AG09319 (cell line): ENCODE measurements at regions not wholly inside any gene's neighbourhood (a gene's known extent, or its start where the extent isn't known, plus 50 kb on each side); places are given as distances from the start of the nearest gene placed in this dataset.
"Not testable (repeated sequence)": the region's sequence is repeated elsewhere in the genome, so short reads cannot be mapped to it uniquely, and the experiment has no call there.

Source experiments
- DNase-seq: peaks from one replicate; pipeline ENCODE4 v3.0.0-alpha.2; 2010; ENCODE audit warnings: low read depth; ENCODE audit errors: extremely low read depth
- TF ChIP-seq, protein P1 (sequence below): IDR thresholded peaks from 2 replicates; pipeline ENCODE4 v1.5.1; 2011; ENCODE audit warnings: low read depth, mild to moderate bottlenecking, inconsistent platforms, low read length, moderate library complexity

DNA sequence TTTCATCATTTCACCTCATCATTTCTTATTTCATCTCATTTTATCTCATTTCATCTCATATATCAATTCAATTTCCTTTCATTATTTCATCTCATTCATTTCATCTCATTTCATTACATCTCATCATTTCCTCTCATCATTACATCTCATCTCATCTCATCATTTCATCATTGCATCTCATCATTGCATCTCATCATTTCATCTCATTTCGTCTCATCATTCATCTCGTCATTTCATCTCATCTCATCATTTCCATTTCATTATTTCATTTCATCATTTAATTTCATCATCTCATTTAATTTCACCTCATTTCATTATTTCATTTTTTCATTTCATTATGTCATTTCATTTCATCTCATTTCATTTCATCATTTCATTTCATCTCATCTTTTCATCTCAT, 168.5 kb upstream of the FAM72C start:
- DNase-seq: not testable (repeated sequence)

GRCh38 chr1:144105006-144105405, 133.2 kb upstream of the FAM72C start:
- not testable (repeated sequence) for DNase-seq

- not testable (repeated sequence) for DNase-seq
These were observed 132.4 kb upstream of the FAM72C start for GRCh38 chr1:144104000-144104677.

GRCh38 chr1:144103156-144103880, 131.5 kb upstream of the FAM72C start:
- DNase-seq: not testable (repeated sequence)

DNA sequence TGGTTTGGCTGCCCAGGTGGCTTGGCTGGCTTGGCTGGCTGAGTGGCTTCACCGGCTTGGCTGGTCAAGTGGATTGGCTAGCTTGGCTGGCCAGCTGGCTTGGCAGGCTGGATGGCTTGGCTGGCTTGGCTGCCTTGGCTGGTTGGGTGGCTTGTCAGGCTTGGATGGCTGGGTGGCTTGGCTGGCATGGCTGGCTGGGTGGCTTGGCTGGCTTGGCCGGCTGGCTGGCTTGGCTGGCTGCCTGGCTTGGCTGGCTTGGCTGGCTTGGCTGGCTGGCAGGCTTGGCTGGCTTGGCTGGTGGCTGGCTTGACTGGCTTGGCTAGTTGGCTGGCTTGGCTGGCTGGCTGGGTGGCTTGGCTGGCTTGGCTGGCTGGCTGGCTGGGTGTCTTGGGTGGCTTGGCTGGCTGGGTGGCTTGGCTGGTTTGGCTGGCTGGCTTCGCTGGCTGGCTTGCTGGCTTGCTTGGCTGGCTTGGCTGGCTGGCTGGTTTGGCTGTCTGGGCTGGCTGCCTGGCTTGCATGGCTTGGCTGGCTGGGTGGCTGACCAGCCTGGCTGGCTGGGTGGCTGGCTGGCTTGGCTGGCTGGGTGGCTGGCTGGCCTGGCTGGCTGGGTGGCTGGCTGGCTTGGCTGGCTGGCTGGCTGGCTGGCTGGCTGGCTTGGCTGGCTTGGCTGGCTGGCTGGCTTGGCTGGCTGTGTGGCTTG, 130.4 kb upstream of the FAM72C start:
- not testable (repeated sequence) for DNase-seq

- DNase-seq: no peak
- TF ChIP-seq, protein P1, sequence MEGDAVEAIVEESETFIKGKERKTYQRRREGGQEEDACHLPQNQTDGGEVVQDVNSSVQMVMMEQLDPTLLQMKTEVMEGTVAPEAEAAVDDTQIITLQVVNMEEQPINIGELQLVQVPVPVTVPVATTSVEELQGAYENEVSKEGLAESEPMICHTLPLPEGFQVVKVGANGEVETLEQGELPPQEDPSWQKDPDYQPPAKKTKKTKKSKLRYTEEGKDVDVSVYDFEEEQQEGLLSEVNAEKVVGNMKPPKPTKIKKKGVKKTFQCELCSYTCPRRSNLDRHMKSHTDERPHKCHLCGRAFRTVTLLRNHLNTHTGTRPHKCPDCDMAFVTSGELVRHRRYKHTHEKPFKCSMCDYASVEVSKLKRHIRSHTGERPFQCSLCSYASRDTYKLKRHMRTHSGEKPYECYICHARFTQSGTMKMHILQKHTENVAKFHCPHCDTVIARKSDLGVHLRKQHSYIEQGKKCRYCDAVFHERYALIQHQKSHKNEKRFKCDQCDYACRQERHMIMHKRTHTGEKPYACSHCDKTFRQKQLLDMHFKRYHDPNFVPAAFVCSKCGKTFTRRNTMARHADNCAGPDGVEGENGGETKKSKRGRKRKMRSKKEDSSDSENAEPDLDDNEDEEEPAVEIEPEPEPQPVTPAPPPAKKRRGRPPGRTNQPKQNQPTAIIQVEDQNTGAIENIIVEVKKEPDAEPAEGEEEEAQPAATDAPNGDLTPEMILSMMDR: no peak
These were observed 129.7 kb upstream of the FAM72C start for GRCh38 chr1:144101397-144102045.

GRCh38 chr1:144077167-144077841, 105.5 kb upstream of the FAM72C start:
- DNase-seq: not testable (repeated sequence)

DNA sequence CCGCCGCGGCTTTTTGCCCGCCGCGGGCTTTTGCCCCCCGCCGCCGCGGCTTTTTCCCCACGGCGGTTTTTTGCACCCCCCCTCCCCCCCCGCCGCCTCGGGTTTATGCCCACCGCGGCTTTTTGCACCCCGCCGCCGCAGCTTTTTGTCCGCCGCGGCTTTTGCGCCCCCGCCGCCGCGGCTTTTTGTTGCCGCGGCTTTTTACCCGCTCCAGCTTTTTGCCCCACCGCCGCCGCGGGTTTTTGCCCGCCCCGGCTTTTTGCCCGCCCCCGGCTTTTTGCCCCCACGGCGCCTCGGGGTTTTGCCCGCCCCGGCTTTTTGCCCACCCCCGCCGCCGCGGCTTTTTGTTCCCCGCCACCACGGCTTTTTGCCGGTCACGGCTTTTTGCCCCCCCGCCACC, 104.9 kb upstream of the FAM72C start:
- not testable (repeated sequence) for DNase-seq

DNA sequence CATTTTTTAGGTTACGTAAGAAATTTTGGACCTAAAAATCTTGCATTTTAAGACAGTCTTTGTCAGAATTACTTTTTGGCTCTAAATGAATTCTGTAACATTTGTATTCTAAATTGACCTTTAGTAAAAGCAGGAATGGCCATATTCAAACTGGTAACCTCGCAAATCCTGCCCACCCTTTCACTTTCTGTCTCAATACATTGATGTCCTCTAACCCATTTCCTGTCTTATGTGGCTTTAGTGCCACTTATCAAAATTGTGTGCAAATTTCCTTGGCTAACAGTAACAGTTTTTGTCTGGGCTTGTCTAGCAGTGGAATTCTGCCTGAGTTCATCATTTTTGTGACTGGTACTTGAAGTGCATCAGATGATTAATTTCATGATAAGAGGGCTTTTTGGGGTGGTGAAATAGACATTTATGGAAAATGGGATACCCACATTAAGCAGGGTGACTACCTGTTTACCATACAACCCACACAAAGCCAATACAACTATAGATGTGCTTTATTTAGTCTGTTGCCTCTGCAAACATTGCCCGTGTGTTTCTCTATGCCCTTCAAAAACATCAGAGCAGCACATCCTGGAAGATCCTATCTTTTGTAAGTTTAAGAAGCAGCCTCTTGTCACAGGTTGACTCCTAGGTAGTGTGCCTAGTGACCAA, 98.7 kb upstream of the FAM72C start:
- not testable (repeated sequence) for DNase-seq

GRCh38 chr1:144067042-144067441, 95.3 kb upstream of the FAM72C start:
- DNase-seq: not testable (repeated sequence)

DNA sequence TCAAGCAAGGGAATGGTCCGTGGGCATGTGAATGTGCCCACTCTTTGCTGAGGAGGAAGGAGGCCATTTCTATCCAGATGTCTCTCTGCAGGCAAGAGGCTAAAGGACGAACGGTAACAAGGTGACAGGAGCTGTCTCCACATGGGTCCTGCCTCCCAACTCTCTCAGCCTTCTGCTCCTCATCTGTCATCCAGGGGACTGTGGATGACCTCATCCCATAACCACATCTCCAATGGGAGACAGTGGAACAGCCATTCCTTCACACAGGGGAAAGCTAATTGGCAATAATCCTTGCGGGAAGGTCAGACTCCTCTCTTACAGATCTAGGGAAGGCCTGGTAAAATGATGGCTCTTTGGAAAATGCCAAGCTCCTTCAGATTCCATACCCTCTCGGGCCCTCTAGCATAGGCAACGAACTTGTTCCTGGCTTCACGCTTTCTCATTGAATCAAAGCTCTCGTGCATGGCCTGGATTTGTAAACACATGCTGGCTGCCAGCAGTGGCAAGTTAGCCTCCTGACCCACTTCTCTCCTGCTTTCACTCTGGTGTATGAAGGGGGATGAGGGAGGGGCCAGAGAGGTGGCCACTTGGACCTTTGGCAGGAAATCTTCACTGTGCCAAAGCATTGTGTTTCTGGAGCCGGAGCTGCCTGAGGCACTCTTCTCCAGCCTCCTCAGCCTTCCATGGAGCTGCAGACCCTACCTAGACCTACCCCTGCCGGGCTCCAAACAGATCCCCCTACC, 94.5 kb upstream of the FAM72C start:
- not testable (repeated sequence) for DNase-seq

- DNase-seq: not testable (repeated sequence)
These were observed 93.7 kb upstream of the FAM72C start for GRCh38 chr1:144065299-144066060.

- DNase-seq: not testable (repeated sequence)
These were observed 77.6 kb upstream of the FAM72C start for GRCh38 chr1:144049365-144049764.

DNA sequence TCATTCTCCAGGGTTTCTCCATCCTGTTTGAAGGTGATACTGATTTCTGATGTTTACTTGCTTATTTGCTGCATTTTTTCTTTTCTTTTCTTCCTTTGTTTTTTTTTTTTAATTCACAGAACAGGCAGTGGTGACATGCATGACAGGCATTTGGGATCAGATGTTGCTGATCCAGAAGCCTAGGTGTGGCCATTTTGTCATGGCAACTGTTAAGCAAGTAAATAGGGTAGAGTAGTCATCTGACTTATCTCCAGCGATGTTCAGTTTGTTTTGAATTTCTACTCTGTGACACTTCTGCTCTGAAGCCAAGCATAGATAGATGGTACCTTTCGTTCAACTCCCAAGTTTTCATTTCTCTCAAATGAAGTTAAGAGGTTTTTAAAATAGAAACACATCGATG, 74.9 kb upstream of the FAM72C start:
- DNase-seq: not testable (repeated sequence)
